Adrenal gland (tissue), 9 donors: ENCODE measurements at regions not wholly inside any gene's neighbourhood (a gene's known extent, or its start where the extent isn't known, plus 50 kb on each side); places are given as distances from the start of the nearest gene placed in this dataset.

ENCODE experiments used
- DNase-seq, 7 donors: peaks; one replicate each; pipeline ENCODE4 v3.0.0-alpha.2; 2019 to 2020
- H3K27ac ChIP-seq, 5 donors: fragments of 200-600 bp; sonication (generic) in 4 of 5; 1 replicate in 3 of 5; 2 replicates in 2 of 5; pipeline versions ENCODE4 v1.5.1 to v1.8.0; 2016 to 2020; ENCODE audit warnings: mild to moderate bottlenecking in 1 of 5
- H3K27me3 ChIP-seq: fragments of 200-600 bp; 2 replicates; pipeline ENCODE4 v1.8.0; 2021
- H3K36me3 ChIP-seq, 2 donors: fragments of 200-600 bp; replicated peaks in 1 of 2; 1 replicate in 1 of 2; 2 replicates in 1 of 2; pipeline versions ENCODE4 v1.5.1 to v1.8.0; 2018 to 2022
- H3K4me1 ChIP-seq, 2 donors: fragments of 200-600 bp; replicated peaks in 1 of 2; 1 replicate in 1 of 2; 2 replicates in 1 of 2; pipeline versions ENCODE4 v1.5.1 to v1.8.0; 2018 to 2021
- H3K4me3 ChIP-seq, 4 donors: fragments of 200-600 bp; sonication (generic) in 3 of 4; one replicate each; pipeline ENCODE4 v1.5.1; 2016 to 2018
- H3K9me3 ChIP-seq, 3 donors: fragments of 200-600 bp; sonication (generic) in 1 of 3; replicated peaks in 1 of 3; 1 replicate in 2 of 3; 2 replicates in 1 of 3; pipeline versions ENCODE4 v1.5.1 to v1.8.0; 2016 to 2021
- CTCF ChIP-seq, 6 experiments: fragments of 450-650 bp in 4 of 6; fragments of 200-600 bp in 2 of 6; sonication (generic) in 1 of 6; IDR thresholded peaks; 1 replicate in 5 of 6; 2 replicates in 1 of 6; pipeline versions ENCODE4 v1.5.1 to v1.8.0; 2016 to 2021; ENCODE audit warnings: antibody characterized with exemption in 6 of 6, mild to moderate bottlenecking in 2 of 6, moderate library complexity in 1 of 6
- POLR2A ChIP-seq, 2 donors: fragments of 450-650 bp; IDR thresholded peaks; one replicate each; pipeline ENCODE4 v1.6.1; 2017; ENCODE audit warnings: antibody characterized with exemption in 2 of 2, mild to moderate bottlenecking in 2 of 2, moderate library complexity in 1 of 2
- WGBS, 4 donors: extraction: QIAGEN DNeasy Blood & Tissue Kit in 2 of 4; methylation state at CpG; one replicate each; pipeline versions ENCODE4 v1.1.5 to v1.1.7; 2013 to 2017; 5-methylcytosine and 5-hydroxymethylcytosine counted together
- intact Hi-C, 2 donors: fragments of 100-400 bp; cut with DNase I; formaldehyde crosslinking; loops; one replicate each; pipeline versions ENCODE4 v1.14.1 to v1.15.0; 2022 to 2023
- donor health status: healthy with polysubstance abuse.
- donor health status: Bipolar disorder and iron deficiency.
- donor health status: DM: yes; HTN: yes; CAD: no.
- donor health status: DM: no; HTN: no; CAD: no.
- donor health status: DM: no; HTN: no; CAD: no.

GRCh38 chr6:126131246-126131645 lies 144.9 kb downstream of the TRMT11 start:
- WGBS, 4 donors, result 82 to 90% (median 85%) methylated on average over 2 of the region's 2 CpGs
- no peak for DNase-seq
- intact Hi-C loops, result no loop called here

GRCh38 chr6:126133984-126134383 lies 147.6 kb downstream of the TRMT11 start:
- TF ChIP-seq CTCF (IDR thresholded peaks at IDR 0.05) (no peak), POLR2A (IDR thresholded peaks at IDR 0.05) (no peak)
- no peak for DNase-seq
- Histone ChIP-seq H3K27me3 (no peaks in the 10 kb centered on the region), H3K4me1 (no peaks in the 10 kb centered on the region), H3K27ac (no peak overlapping the region), H3K36me3 (no peaks in the 10 kb centered on the region), H3K4me3 (no peak overlapping the region), H3K9me3 (no peaks in the 10 kb centered on the region)
- intact Hi-C loops, result no loop called here

More at GRCh38 chr6:126131246-126131645, 144.9 kb downstream of the TRMT11 start:
- Histone ChIP-seq H3K9me3 (no peaks in the 10 kb centered on the region), H3K27ac (no peak overlapping the region), H3K4me3 (no peak overlapping the region), H3K27me3 (no peaks in the 10 kb centered on the region), H3K4me1 (no peaks in the 10 kb centered on the region), H3K36me3 (no peaks in the 10 kb centered on the region)
- no peak for TF ChIP-seq POLR2A (IDR thresholded peaks at IDR 0.05)
- no peak for TF ChIP-seq CTCF (IDR thresholded peaks at IDR 0.05)

GRCh38 chr6:126134491-126134890 lies 148.2 kb downstream of the TRMT11 start:
- WGBS, 4 donors, result 94 to 97% (median 94%) methylated on average over 2 of the region's 2 CpGs
- H3K9me3 ChIP-seq, result no peaks in the 10 kb centered on the region
- no peaks in the 10 kb centered on the region for H3K36me3 ChIP-seq
- intact Hi-C loops, result no loop called here
- H3K27me3 ChIP-seq, result no peaks in the 10 kb centered on the region
- no peaks in the 10 kb centered on the region for H3K4me1 ChIP-seq
- TF ChIP-seq CTCF (IDR thresholded peaks at IDR 0.05) (no peak), POLR2A (IDR thresholded peaks at IDR 0.05) (no peak)
- H3K4me3 ChIP-seq, result no peak overlapping the region
- no peak overlapping the region for H3K27ac ChIP-seq
- DNase-seq, result no peak

GRCh38 chr6:126140015-126140414 lies 153.7 kb downstream of the TRMT11 start:
- no peak overlapping the region for H3K4me3 ChIP-seq
- no peaks in the 10 kb centered on the region for H3K4me1 ChIP-seq
- H3K27me3 ChIP-seq, result no peaks in the 10 kb centered on the region
- no peak for DNase-seq
- H3K9me3 ChIP-seq, result peaks cover 0 to 6% (median 0%) of the 10 kb centered on the region in 3 donors
- TF ChIP-seq POLR2A (IDR thresholded peaks at IDR 0.05) (no peak), CTCF (IDR thresholded peaks at IDR 0.05) (no peak)
- H3K36me3 ChIP-seq, result no peaks in the 10 kb centered on the region
- intact Hi-C loops, result no loop called here
- H3K27ac ChIP-seq, result no peak overlapping the region
